ENCODE measurements at regions not wholly inside any gene's neighbourhood (a gene's known extent, or its start where the extent isn't known, plus 50 kb on each side); places are given as distances from the start of the nearest gene placed in this dataset.
A peak's percentile ranks its signal among the peaks of the same experiment; 100 is the strongest.

DNA sequence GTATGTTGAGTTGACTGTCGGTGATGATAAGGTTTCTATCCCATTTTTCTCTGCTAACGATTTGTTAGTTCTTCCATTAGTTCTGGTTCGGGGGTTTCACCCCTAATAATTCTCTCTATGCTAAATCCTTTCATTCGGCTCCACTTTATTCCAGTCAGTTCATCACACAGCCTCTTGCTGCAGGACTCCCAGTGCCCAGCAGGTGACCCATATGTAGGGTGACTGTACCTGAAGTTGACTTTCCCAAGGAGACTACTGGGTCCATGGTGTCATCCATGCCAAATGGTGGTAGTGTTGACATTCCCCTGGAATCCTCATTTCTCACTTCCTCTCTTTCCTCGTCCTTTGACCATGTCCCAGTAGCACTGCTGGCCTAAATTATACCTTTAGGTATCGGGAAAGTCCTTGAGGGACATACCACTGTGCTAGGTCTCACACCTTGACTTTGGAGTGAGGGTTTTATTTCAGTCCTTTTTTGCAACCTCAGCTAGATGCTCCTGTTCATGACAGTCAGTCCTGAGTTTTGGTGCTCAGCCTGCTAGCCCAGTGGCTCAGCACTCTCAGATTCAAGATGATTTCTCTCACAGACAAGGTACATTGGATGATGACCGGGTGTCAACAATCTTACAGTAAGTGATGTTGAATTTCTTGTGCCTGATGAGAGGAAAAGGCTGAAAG, 105.1 kb upstream of the ARHGAP24 start:
- H3K9me3 ChIP-seq, result no peaks in the 10 kb centered on the region
- no peak overlapping the region for H3K9ac ChIP-seq
- no peak overlapping the region for H3K4me3 ChIP-seq
- peak overlapping the region; percentile 55 for H3K4me2 ChIP-seq
- no peaks in the 10 kb centered on the region for H3K36me3 ChIP-seq
- no peak for TF ChIP-seq Cebpa-rat (IDR thresholded peaks at IDR 0.05)
- peaks cover 27% of the 10 kb centered on the region for H3K4me1 ChIP-seq
- H4K20me1 ChIP-seq, result no peaks in the 10 kb centered on the region
- no peak overlapping the region for H3K27ac ChIP-seq
- no peaks in the 10 kb centered on the region for H3K27me3 ChIP-seq

DNA sequence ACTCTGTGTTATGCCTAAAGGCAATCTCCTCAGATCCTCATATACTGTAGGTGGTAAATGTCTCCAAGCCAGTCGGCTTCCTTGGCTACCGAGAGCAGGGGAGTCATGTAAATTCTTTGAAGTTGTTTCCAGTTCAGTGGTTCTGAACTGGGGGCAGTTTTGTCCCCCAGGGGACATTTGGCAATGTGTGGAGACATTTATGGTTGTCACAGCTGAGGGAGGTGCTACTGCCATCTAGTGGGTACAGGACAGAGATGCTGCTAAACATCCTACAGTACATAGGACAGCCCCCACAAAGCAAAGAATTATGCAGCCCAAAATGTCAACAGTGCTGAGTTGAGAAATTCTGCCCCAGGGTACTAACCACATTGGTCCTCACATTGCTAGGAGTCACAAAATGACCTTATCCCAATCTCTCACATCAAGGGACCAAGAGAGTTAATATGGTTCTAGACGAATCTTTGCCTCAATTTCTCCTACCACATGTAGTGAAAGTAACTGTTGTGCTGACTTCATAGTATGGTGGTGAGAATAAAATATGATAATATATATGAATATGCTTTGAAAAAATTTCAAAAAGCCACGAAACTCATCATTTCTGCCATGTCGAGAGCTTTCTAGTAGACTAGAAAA, 104.4 kb upstream of the ARHGAP24 start:
- H3K27me3 ChIP-seq, result no peaks in the 10 kb centered on the region
- no peak overlapping the region for H3K9ac ChIP-seq
- H3K36me3 ChIP-seq, result no peaks in the 10 kb centered on the region
- TF ChIP-seq Cebpa-rat (IDR thresholded peaks at IDR 0.05), result no peak
- no peak overlapping the region for H3K27ac ChIP-seq
- peaks cover 27% of the 10 kb centered on the region for H3K4me1 ChIP-seq
- H3K9me3 ChIP-seq, result no peaks in the 10 kb centered on the region
- H4K20me1 ChIP-seq, result no peaks in the 10 kb centered on the region
- no peak overlapping the region for H3K4me3 ChIP-seq
- H3K4me2 ChIP-seq, result peak overlapping the region; percentile 55

DNA sequence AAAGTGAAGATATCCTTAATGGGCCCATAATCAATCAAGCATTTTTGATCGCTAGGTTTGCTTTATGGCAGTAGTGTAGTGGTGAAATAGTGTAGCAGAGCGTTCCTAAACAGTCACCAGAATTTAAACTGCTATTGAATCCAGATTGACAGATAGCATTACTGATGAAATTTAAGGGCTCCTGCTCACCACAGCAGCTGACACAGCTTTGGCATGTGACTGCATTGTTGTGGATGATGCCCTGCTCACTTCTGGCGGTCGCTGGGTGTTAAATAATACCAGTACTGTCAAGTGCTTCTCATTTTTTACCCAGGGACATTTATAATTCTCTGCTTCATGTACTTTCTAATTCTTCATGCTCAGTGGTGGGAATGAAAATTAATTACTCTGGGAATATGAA, 102.0 kb upstream of the ARHGAP24 start:
- Histone ChIP-seq H3K4me2 (no peak overlapping the region), H3K4me1 (peaks cover 27% of the 10 kb centered on the region), H3K9me3 (no peaks in the 10 kb centered on the region), H3K27ac (no peak overlapping the region), H3K27me3 (no peaks in the 10 kb centered on the region), H3K4me3 (no peak overlapping the region), H4K20me1 (no peaks in the 10 kb centered on the region), H3K9ac (no peak overlapping the region), H3K36me3 (no peaks in the 10 kb centered on the region)
- no peak for TF ChIP-seq Cebpa-rat (IDR thresholded peaks at IDR 0.05)

DNA sequence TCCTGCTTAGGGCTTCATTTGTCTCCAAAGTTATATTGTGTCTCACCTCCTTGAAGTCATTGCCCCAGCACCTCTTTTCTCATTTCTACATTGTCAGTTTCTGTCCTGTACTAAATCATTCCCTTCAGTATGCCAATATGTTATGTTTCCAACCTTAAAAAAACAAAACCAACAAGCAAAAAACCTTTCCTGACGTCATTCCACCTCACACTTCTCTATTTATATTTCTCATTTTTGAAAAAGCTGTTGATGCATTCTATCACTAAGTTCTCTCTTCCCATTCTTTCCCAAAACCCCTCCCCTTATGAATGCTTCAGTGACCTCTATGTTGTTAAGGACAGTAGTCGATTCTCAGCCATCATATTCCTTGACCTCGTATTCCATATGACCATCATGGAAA, 98.7 kb upstream of the ARHGAP24 start:
- H3K4me1 ChIP-seq, result no peaks in the 10 kb centered on the region
- no peaks in the 10 kb centered on the region for H3K27me3 ChIP-seq
- no peak overlapping the region for H3K27ac ChIP-seq
- H3K4me2 ChIP-seq, result no peak overlapping the region
- H3K9ac ChIP-seq, result no peak overlapping the region
- no peaks in the 10 kb centered on the region for H3K36me3 ChIP-seq
- H4K20me1 ChIP-seq, result no peaks in the 10 kb centered on the region
- no peak overlapping the region for H3K4me3 ChIP-seq
- no peaks in the 10 kb centered on the region for H3K9me3 ChIP-seq
- TF ChIP-seq Cebpa-rat (IDR thresholded peaks at IDR 0.05), result no peak

DNA sequence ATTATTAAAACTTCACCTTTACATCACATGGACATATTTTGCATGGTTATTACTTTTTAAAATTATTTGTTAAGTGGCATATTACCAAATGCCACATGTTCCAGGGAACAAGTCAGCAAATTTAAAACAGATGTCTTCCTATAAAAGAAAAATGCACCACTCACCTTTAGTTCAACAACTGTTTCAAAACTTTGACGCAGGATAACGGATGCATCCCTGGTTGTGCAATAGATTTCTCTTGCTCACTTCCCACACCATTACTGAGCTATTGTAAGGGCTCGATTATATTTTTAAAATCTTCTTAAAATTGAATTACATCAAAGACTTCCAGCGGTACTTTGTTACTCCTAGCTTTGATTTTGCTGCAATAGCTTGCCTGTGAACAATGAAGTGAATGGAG, 93.0 kb upstream of the ARHGAP24 start:
- no peak for TF ChIP-seq Cebpa-rat (IDR thresholded peaks at IDR 0.05)
- H3K27ac ChIP-seq, result no peak overlapping the region
- no peaks in the 10 kb centered on the region for H3K4me1 ChIP-seq
- H3K9me3 ChIP-seq, result no peaks in the 10 kb centered on the region
- no peaks in the 10 kb centered on the region for H3K27me3 ChIP-seq
- no peaks in the 10 kb centered on the region for H3K36me3 ChIP-seq
- no peak overlapping the region for H3K9ac ChIP-seq
- H3K4me3 ChIP-seq, result no peak overlapping the region
- no peaks in the 10 kb centered on the region for H4K20me1 ChIP-seq
- H3K4me2 ChIP-seq, result no peak overlapping the region

DNA sequence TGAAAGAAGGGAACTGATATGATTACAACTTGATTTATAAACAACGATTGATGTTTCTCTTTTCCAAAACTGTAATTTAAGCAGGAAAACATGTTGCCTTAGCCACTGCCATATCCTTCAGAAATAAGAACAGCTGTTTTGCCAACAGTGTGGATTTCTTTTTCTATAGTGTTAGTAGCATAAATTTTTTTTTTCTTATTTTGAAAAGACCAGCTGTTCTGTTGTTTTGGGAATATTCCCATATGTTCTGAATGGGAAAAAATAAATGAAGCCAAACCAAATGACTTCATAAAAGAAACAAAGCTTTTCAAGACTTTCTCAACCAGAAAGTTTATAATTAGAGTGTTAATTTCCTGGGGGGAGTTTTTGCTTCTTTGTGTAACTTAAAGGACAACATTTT, 83.9 kb upstream of the ARHGAP24 start:
- Histone ChIP-seq H3K27ac (no peak overlapping the region), H3K4me1 (no peaks in the 10 kb centered on the region), H4K20me1 (no peaks in the 10 kb centered on the region), H3K4me3 (no peak overlapping the region), H3K27me3 (no peaks in the 10 kb centered on the region), H3K9ac (no peak overlapping the region), H3K36me3 (no peaks in the 10 kb centered on the region), H3K9me3 (no peaks in the 10 kb centered on the region), H3K4me2 (no peak overlapping the region)
- TF ChIP-seq Cebpa-rat (IDR thresholded peaks at IDR 0.05), result no peak

DNA sequence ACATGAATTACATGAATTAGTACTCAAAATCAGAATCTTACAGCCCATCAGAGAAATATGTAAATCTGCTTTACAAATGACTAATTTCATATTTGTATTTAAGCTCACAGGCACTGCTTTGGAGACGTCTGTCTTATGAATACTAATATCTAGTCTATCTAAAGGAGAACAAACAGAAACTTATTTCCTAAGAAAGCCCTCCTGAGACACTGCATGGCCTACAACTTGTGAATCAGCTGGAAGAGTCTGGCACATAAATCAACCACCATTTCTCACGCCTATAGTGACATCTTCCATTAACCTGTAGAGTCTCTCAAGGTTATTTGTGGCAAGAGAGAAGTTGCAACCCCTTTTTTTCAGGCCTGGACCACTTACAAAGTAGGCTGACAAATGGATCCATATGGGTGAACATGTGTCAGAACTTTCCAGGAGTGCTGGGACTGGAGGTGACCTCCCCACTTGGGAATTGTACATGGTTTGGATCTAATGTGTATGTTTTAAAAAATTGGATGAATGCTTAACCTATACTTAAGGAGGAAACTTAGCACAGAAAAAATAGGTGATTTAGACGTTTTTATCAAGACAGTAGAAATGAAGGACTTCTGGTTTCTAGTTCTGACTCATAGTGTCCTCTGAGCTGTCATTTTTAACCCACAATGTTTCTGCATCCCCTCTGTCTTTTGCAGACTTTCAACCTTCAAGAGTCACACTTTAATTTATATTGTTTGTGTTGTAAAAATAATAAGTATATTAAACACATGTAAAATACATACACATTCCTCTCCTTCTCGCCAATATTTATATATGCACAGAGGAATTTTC, 83.2 kb upstream of the ARHGAP24 start:
- no peaks in the 10 kb centered on the region for H4K20me1 ChIP-seq
- H3K4me1 ChIP-seq, result no peaks in the 10 kb centered on the region
- H3K36me3 ChIP-seq, result no peaks in the 10 kb centered on the region
- H3K27me3 ChIP-seq, result no peaks in the 10 kb centered on the region
- H3K4me2 ChIP-seq, result no peak overlapping the region
- H3K9ac ChIP-seq, result no peak overlapping the region
- H3K27ac ChIP-seq, result no peak overlapping the region
- H3K4me3 ChIP-seq, result no peak overlapping the region
- H3K9me3 ChIP-seq, result no peaks in the 10 kb centered on the region
- no peak for TF ChIP-seq Cebpa-rat (IDR thresholded peaks at IDR 0.05)

DNA sequence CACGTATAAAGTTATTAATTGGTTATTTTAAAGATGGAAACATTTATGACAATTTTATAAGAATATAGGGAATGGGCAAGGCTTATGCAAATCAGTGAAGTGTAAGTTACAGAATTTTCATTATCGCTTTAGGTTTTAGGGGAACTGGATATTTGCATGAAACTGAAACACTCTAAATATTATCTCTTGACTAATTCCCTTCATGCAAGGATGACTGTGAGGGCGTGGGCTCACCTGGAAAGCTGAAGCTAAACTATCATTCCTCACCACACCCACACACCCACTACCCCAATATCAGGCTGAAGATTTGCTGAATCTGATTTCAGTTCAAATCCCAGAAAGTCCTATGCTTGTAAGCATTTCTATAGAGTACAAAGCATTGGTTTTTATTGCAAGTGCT, 81.7 kb upstream of the ARHGAP24 start:
- Histone ChIP-seq H3K4me2 (no peak overlapping the region), H3K4me3 (no peak overlapping the region), H4K20me1 (no peaks in the 10 kb centered on the region), H3K9ac (no peak overlapping the region), H3K4me1 (no peaks in the 10 kb centered on the region), H3K27me3 (no peaks in the 10 kb centered on the region), H3K9me3 (no peaks in the 10 kb centered on the region), H3K27ac (no peak overlapping the region), H3K36me3 (no peaks in the 10 kb centered on the region)
- TF ChIP-seq Cebpa-rat (IDR thresholded peaks at IDR 0.05), result no peak

DNA sequence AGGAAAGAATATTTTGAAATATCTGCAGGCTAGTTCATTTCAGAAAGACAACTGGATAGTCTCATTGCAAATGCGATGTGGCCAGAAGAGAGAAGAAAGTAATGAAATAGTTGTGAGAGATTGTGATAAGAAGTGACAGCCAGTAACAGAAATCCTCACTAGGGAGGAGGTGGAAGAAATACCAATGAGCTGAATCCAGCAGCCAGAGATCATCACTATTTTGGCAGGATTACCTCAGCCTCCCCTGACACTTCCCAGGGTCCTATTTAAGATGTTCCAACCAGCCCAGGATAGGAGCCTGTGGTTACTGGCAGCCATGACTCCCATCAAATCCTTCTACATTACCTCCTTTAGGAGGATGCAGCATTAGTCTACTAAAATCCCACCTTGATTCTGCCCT, 76.7 kb upstream of the ARHGAP24 start:
- H3K4me1 ChIP-seq, result no peaks in the 10 kb centered on the region
- TF ChIP-seq Cebpa-rat (IDR thresholded peaks at IDR 0.05), result no peak

DNA sequence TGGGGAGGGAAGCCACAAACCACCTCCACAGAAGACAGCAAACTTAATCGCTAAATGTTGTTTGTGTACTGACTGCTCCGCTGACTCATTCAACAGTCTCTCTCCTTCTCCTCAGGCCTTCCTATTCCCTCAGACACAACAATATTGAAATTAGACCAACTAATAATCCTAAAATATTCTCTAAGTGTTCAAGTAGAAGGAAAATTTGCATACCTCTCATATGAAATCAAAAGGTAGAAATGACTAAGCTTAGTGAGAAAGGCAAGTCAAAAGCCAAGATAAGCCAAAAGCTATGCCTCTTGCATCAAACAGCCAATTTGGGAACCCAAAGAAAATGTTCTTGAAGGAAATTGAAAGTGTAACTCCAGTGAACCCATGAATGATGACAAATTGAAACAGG, 75.7 kb upstream of the ARHGAP24 start:
- no peak for TF ChIP-seq Cebpa-rat (IDR thresholded peaks at IDR 0.05)
- H4K20me1 ChIP-seq, result no peaks in the 10 kb centered on the region
- no peak overlapping the region for H3K27ac ChIP-seq
- H3K4me2 ChIP-seq, result no peak overlapping the region
- no peak overlapping the region for H3K4me3 ChIP-seq
- H3K4me1 ChIP-seq, result no peaks in the 10 kb centered on the region
- H3K9me3 ChIP-seq, result no peaks in the 10 kb centered on the region
- no peaks in the 10 kb centered on the region for H3K36me3 ChIP-seq
- H3K9ac ChIP-seq, result no peak overlapping the region
- no peaks in the 10 kb centered on the region for H3K27me3 ChIP-seq

More for the DNA sequence above, 76.7 kb upstream of the ARHGAP24 start:
- no peaks in the 10 kb centered on the region for H4K20me1 ChIP-seq
- H3K9me3 ChIP-seq, result no peaks in the 10 kb centered on the region
- no peaks in the 10 kb centered on the region for H3K36me3 ChIP-seq
- no peak overlapping the region for H3K9ac ChIP-seq
- H3K4me3 ChIP-seq, result no peak overlapping the region
- H3K27ac ChIP-seq, result no peak overlapping the region
- H3K27me3 ChIP-seq, result no peaks in the 10 kb centered on the region
- no peak overlapping the region for H3K4me2 ChIP-seq

Data from BLaER1 (cell line).